Frontal cortex (tissue), 3 donors: ENCODE measurements at regions not wholly inside any gene's neighbourhood (a gene's known extent, or its start where the extent isn't known, plus 50 kb on each side); places are given as distances from the start of the nearest gene placed in this dataset.
"Not testable (repeated sequence)": the region's sequence is repeated elsewhere in the genome, so short reads cannot be mapped to it uniquely, and the experiment has no call there.

Source experiments
- DNase-seq, 2 donors: peaks; one replicate each; pipeline ENCODE4 v3.0.0; 2012; ENCODE audit warnings: low spot score in 2 of 2
- FAIRE-seq: peaks from 2 replicates; lab custom pipeline; 2012; peaks lifted over from hg19 to GRCh38; lab: Jason Lieb, UNC
- donor health status: control.
- donor health status: control.
- donor health status: control.

- FAIRE-seq = no peak
- no peak for DNase-seq
Measured at GRCh38 chr2:138291805-138292204, 209.8 kb upstream of the SPOPL start.

- FAIRE-seq (no peak), DNase-seq (no peak)
Measured at GRCh38 chr2:138293045-138293444, 208.5 kb upstream of the SPOPL start.

- FAIRE-seq (no peak), DNase-seq (no peak)
Measured at GRCh38 chr2:138293549-138293948, 208.0 kb upstream of the SPOPL start.

DNA sequence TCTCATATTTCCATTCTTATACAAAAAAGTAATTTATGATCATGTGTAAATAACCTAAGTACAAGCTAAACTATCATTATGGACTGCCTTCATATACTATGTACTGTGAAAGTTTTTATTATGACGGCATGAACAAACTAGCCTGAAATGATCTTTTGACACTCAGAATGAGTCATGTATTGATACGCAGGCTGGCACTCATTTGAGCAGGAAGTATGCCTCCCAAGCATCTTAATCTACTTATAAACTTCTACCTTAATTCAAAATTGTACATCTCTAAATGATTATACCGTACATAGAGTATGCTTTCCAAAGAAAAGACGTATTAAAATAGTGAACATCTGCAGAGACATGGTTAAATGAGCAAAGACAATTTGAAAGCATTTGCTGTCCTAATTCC lies 207.1 kb upstream of the SPOPL start:
- FAIRE-seq (no peak), DNase-seq (no peak)

GRCh38 chr2:138296365-138296764 lies 205.2 kb upstream of the SPOPL start:
- FAIRE-seq (no peak), DNase-seq (no peak)

GRCh38 chr2:138298120-138298814 lies 203.3 kb upstream of the SPOPL start:
- FAIRE-seq (no peak), DNase-seq (no peak)

GRCh38 chr2:138298900-138299299 lies 202.7 kb upstream of the SPOPL start:
- FAIRE-seq (no peak), DNase-seq (no peak)

DNA sequence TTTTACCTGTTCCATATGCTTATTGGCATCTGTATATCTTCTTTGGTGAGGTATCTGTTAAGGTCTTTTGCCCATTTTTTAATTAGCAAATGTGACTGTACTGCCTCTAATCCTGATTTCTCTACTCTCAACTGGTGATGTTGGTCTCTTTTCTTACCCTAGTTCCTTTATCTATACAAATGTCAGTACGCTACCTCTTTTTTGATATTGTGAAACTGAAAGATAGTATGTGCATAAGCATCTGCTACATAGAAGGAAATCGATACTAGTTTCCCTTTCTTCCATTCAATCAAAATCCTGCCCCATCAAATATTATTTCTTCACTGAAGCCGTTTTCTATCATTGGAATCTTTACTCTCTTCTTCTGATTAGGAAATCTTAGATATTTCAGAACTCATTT lies 194.9 kb upstream of the SPOPL start:
- FAIRE-seq = no peak
- DNase-seq = no peak

DNA sequence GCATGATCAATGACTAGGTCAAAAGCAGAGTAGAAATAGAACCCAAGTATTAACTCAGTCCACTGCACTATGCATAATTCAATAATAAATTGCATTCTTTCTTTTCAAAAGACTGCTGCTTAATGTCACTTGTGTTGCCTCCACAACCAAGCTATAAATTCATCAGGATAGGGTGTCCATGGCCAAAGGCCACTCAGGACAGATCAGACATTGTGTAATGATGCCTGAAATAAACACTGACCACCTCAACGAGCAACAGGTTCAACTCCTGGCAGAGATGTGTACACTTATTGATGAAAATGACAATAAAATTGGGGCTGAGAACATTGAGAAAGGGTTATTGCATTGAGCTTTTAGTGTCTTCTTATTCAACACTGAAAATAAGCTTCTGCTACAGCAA lies 194.5 kb upstream of the SPOPL start:
- DNase-seq (no peak), FAIRE-seq (no peak)

- DNase-seq = no peak
- FAIRE-seq = no peak
Measured at GRCh38 chr2:138309760-138310159, 191.8 kb upstream of the SPOPL start.

GRCh38 chr2:138312061-138312460 lies 189.5 kb upstream of the SPOPL start:
- FAIRE-seq (no peak), DNase-seq (no peak)

DNA sequence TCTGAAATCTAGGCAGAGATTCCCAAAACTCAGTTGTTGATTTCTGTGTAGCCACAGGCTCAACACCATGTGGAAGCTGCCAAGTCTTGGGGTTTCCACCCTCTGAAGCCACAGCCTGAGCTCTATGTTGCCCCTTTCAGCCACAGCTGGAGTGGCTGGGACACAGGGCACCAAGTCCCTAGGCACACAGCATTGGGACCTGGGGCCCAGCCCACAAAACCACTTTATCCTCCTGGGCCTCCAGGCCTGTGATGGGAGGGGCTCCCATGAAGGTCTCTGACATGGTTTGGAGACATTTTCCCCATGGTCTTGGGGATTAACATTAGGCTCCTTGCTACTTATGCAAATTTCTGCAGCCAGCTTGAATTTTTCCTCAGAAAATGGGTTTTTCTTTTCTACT lies 186.0 kb upstream of the SPOPL start:
- not testable (repeated sequence) for DNase-seq

DNA sequence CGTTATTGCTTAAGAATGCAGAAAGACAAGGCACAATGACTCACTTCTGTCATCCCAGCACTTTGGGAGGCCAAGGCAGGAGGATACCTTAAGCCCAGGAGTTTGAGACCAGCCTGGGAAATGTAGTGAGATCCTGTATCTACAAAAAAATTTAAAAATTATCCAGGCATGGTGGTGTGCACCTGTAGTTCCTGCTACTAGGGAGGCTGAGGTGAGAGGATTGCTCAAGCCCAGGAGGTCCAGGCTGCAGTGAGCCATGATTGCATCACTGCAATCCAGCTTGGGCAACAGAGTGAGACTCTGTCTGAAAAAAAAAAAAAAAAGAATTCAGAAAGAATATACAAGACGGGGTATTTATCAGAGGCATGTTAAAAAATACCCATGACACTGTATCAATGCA lies 182.0 kb upstream of the SPOPL start:
- DNase-seq (no peak), FAIRE-seq (no peak)

More for the DNA sequence above, 186.0 kb upstream of the SPOPL start:
- not testable (repeated sequence) for FAIRE-seq

GRCh38 chr2:138321458-138321857 lies 180.1 kb upstream of the SPOPL start:
- FAIRE-seq (no peak), DNase-seq (no peak)

- DNase-seq = no peak
- FAIRE-seq = no peak
Measured at GRCh38 chr2:138323382-138324067, 178.0 kb upstream of the SPOPL start.

GRCh38 chr2:138324068-138324771 lies 177.3 kb upstream of the SPOPL start:
- no peak for FAIRE-seq
- DNase-seq = no peak

DNA sequence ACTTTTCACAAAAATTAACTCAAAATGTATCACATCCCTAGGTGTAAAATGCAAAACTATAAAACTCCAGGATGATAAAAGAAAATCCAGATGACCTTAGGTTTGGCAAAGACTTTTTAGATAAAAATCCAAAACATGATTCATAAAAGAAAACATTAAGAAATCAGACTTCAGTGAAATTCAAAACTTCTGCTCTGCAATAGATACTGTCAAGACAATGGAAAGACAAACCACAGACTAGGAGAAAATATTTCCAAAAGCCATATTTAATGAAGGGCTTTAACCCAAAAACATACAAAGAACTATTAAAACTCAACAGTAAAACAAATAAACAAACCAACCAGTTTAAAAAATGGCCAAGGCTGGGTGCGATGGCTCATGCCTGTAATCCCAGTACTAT lies 173.6 kb upstream of the SPOPL start:
- DNase-seq (no peak), FAIRE-seq (no peak)

GRCh38 chr2:138329162-138329561 lies 172.4 kb upstream of the SPOPL start:
- FAIRE-seq = no peak

GRCh38 chr2:138329591-138329990 lies 172.0 kb upstream of the SPOPL start:
- DNase-seq (no peak), FAIRE-seq (no peak)

More at GRCh38 chr2:138329162-138329561, 172.4 kb upstream of the SPOPL start:
- DNase-seq = no peak

DNA sequence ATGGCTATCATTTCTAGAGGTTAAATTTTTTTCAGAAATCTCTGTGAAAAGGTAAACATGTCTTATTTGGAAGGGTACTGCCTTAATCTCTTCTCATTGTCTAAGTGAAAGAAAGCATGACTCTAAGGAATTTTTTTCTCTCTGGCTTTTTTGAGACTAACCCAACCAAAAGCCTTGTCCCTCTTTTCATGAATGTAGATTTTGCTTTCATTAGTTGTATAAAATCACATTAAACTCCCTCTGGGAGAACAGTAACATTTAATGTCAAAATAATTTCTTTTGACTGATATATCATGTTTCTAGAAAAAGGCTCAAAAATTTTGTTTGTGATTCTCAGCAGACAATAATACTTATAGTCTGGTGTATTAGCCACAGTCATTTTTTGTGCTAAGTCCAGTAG lies 168.4 kb upstream of the SPOPL start:
- DNase-seq (no peak), FAIRE-seq (no peak)

GRCh38 chr2:138333677-138334076 lies 167.9 kb upstream of the SPOPL start:
- FAIRE-seq = no peak
- no peak for DNase-seq
